ENCODE measurements at regions not wholly inside any gene's neighbourhood (a gene's known extent, or its start where the extent isn't known, plus 50 kb on each side); places are given as distances from the start of the nearest gene placed in this dataset.

DNA sequence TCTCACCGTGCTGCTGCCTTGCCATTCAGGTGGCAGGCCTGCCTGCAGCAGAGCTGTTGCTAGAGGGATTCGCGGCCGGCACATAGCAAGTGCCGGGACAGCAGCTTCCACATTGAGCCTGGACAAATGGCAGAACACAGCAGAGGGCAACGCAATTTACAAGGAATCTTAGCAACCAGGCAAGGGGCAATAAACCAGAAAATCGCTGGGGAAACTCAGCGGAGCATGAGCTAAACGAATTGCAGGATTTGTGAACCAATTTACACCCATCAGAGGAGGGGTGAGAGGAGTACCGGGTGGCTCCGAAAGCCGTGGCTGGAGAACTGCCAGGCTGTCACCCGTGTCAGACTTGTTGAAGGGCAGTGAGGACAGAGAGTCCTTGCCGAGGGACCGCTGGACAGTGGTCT, 58.6 kb upstream of the LOXL4 start:
- no peaks in the 10 kb centered on the region for H3K79me1 ChIP-seq (ENCODE audit: low read depth in 1 of 2, low read length in 2 of 2)
- H3K36me3 ChIP-seq (ENCODE audit: control insufficient read depth, insufficient read depth, low read length) = no peaks in the 10 kb centered on the region
- no peaks in the 10 kb centered on the region for H4K20me1 ChIP-seq (ENCODE audit: insufficient read depth, low read length)
- no peak overlapping the region for H2AFZ ChIP-seq (replicated peaks; ENCODE audit: low read length, poor library complexity)
- dilution Hi-C loops (cut with HindIII; ENCODE audit: low sequenced_read_pairs, unreplicated experiment) = no loop called here
- no peak overlapping the region for H3K9ac ChIP-seq (ENCODE audit: low read depth, low read length)
- 74% methylated on average over 6 of the region's 15 CpGs; no CpG with 5 or more reads in 1 of the 2 experiments for WGBS, 2 experiments (ENCODE audit: extremely low coverage in 2 of 2, insufficient read length in 1 of 2)
- CTCF ChIA-PET = interaction anchor here (0.6 kb wide), 1 partner anchor 167 kb away, joined by 3 read pairs; no protein-coding TSS in a partner anchor
- no peak overlapping the region for H3K23ac ChIP-seq (ENCODE audit: low read depth, low read length)
- H4K5ac ChIP-seq (ENCODE audit: low read depth, low read length) = no peak overlapping the region
- H3K4me2 ChIP-seq (ENCODE audit: low read depth, low read length) = no peak overlapping the region
- DNase-seq = no peak
- no peak overlapping the region for H3K14ac ChIP-seq (replicated peaks; ENCODE audit: low read depth, low read length)
- H2BK20ac ChIP-seq (ENCODE audit: low read depth, low read length) = no peak overlapping the region; the same call in 1 of the 2 replicates
- no peak overlapping the region for H4K8ac ChIP-seq (ENCODE audit: low read depth in 2 of 2, low read length in 2 of 2)
- H3K9me3 ChIP-seq (ENCODE audit: control insufficient read depth, insufficient read depth, low read length) = peaks cover 5% of the 10 kb centered on the region
- no peak overlapping the region; the same call in 1 of the 2 replicates for H3K4ac ChIP-seq (ENCODE audit: low read depth, low read length)
- H3K56ac ChIP-seq (ENCODE audit: extremely low read depth, insufficient read depth, low read length) = no peak overlapping the region
- no peak overlapping the region for H2BK5ac ChIP-seq (ENCODE audit: low read depth, low read length, poor library complexity, severe bottlenecking)
- no peak overlapping the region for H3K4me3 ChIP-seq (ENCODE audit: insufficient read depth, low read depth, low read length)
- no peak overlapping the region for H2BK15ac ChIP-seq (ENCODE audit: low read depth, low read length)
- H3K27me3 ChIP-seq (ENCODE audit: control insufficient read depth, insufficient read depth, low read length) = no peaks in the 10 kb centered on the region
- H3K18ac ChIP-seq (ENCODE audit: low read depth, low read length) = no peak overlapping the region
- H3K9me1 ChIP-seq (ENCODE audit: insufficient read depth, low read length) = peaks cover 8% of the 10 kb centered on the region
- TF ChIP-seq FOS (IDR thresholded peaks at IDR 0.05; ENCODE audit: low read depth, low read length) (no peak), POLR2A (IDR thresholded peaks at IDR 0.05; ENCODE audit: low read depth, low read length) (no peak), RAD21 (IDR thresholded peaks at IDR 0.05; ENCODE audit: low read length) (no peak), BHLHE40 (IDR thresholded peaks at IDR 0.05; ENCODE audit: low read depth, low read length) (no peak), MXI1 (IDR thresholded peaks at IDR 0.05; ENCODE audit: borderline replicate concordance, low read depth, low read length) (no peak)
- intact Hi-C loops (cut with micrococcal nuclease) = no loop called here
- in situ Hi-C loops (cut with MboI; ENCODE audit: low sequenced_read_pairs) = no loop called here
- BruUV-seq (replicated peaks) = no TSS peak
- no peak overlapping the region for H2BK120ac ChIP-seq (ENCODE audit: low read depth, low read length)
- ATAC-seq (ENCODE audit: low read depth) = no peak
- no peak overlapping the region for H4K91ac ChIP-seq (ENCODE audit: insufficient read depth, low read depth, low read length)
- peaks cover 11% of the 10 kb centered on the region for H3K4me1 ChIP-seq (ENCODE audit: control insufficient read depth, insufficient read depth, low read length)
- H2AK9ac ChIP-seq (replicated peaks; ENCODE audit: low read depth, low read length, poor library complexity) = no peak overlapping the region
- no peak overlapping the region for H2AK5ac ChIP-seq (ENCODE audit: low read depth, low read length)
- H3K27ac ChIP-seq (ENCODE audit: insufficient read depth, low read length) = no peak overlapping the region
- POLR2A ChIA-PET (ENCODE audit: unreplicated experiment) = no interaction called here
